ENCODE measurements at regions not wholly inside any gene's neighbourhood (a gene's known extent, or its start where the extent isn't known, plus 50 kb on each side); places are given as distances from the start of the nearest gene placed in this dataset.

- TF ChIP-seq POLR2A (conservative IDR thresholded peaks at IDR 0.05) (no peak), LEF1 (IDR thresholded peaks at IDR 0.05) (no peak), CHD1 (IDR thresholded peaks at IDR 0.05; ENCODE audit: low read length) (no peak), TCFL5 (CRISPR knock-in tag; conservative IDR thresholded peaks at IDR 0.05) (no peak), EZH2 (IDR thresholded peaks at IDR 0.05; ENCODE audit: borderline replicate concordance, low read depth, low read length) (no peak), FOXK1 (CRISPR knock-in tag; IDR thresholded peaks at IDR 0.05; ENCODE audit: borderline replicate concordance) (no peak), ZNF24 (IDR thresholded peaks at IDR 0.05) (no peak), ARID3A (IDR thresholded peaks at IDR 0.05; ENCODE audit: borderline replicate concordance, low read depth, low read length) (no peak), SMARCA4 (IDR thresholded peaks at IDR 0.05) (no peak), HDAC2 (IDR thresholded peaks at IDR 0.05) (no peak), PATZ1 (CRISPR knock-in tag; IDR thresholded peaks at IDR 0.05; ENCODE audit: borderline replicate concordance) (no peak), SRF (CRISPR knock-in tag; IDR thresholded peaks at IDR 0.05) (no peak), ZKSCAN1 (IDR thresholded peaks at IDR 0.05; ENCODE audit: low read depth, low read length) (no peak)
Observed at GRCh38 chr3:95148107-95148506, 1085.2 kb downstream of the NSUN3 start.

All from K562 (cell line).